ENCODE measurements at regions not wholly inside any gene's neighbourhood (a gene's known extent, or its start where the extent isn't known, plus 50 kb on each side); places are given as distances from the start of the nearest gene placed in this dataset.

- no peak for TF ChIP-seq CTCF (IDR thresholded peaks at IDR 0.05; ENCODE audit: insufficient read depth, low read length)
- no peak for DNase-seq (ENCODE audit: low read depth)
- no peak overlapping the region for H3K4me3 ChIP-seq (ENCODE audit: low read depth, low read length)
Measured at GRCh38 chr2:4553241-4553640, 849.9 kb downstream of the DCDC2C start.

GRCh38 chr2:4556135-4556896, 852.9 kb downstream of the DCDC2C start:
- H3K4me3 ChIP-seq (ENCODE audit: low read depth, low read length): no peak overlapping the region
- no peak for DNase-seq (ENCODE audit: low read depth)
- no peak for TF ChIP-seq CTCF (IDR thresholded peaks at IDR 0.05; ENCODE audit: insufficient read depth, low read length)

- H3K4me3 ChIP-seq (ENCODE audit: low read depth, low read length): no peak overlapping the region
- TF ChIP-seq CTCF (IDR thresholded peaks at IDR 0.05; ENCODE audit: insufficient read depth, low read length): no peak
- no peak for DNase-seq (ENCODE audit: low read depth)
Measured at GRCh38 chr2:4561196-4561595, 857.8 kb downstream of the DCDC2C start.

- no peak for DNase-seq (ENCODE audit: low read depth)
- no peak for TF ChIP-seq CTCF (IDR thresholded peaks at IDR 0.05; ENCODE audit: insufficient read depth, low read length)
- H3K4me3 ChIP-seq (ENCODE audit: low read depth, low read length): no peak overlapping the region
Measured at GRCh38 chr2:4576075-4576474, 872.7 kb downstream of the DCDC2C start.

GRCh38 chr2:4579977-4580376, 876.6 kb downstream of the DCDC2C start:
- no peak for TF ChIP-seq CTCF (IDR thresholded peaks at IDR 0.05; ENCODE audit: insufficient read depth, low read length)
- no peak overlapping the region for H3K4me3 ChIP-seq (ENCODE audit: low read depth, low read length)
- no peak for DNase-seq (ENCODE audit: low read depth)

- DNase-seq (ENCODE audit: low read depth): no peak
- H3K4me3 ChIP-seq (ENCODE audit: low read depth, low read length): no peak overlapping the region
- TF ChIP-seq CTCF (IDR thresholded peaks at IDR 0.05; ENCODE audit: insufficient read depth, low read length): no peak
Measured at GRCh38 chr2:4585057-4585635, 881.8 kb downstream of the DCDC2C start.
